Activated CD4-positive, alpha-beta T cell treated with anti-CD3 and anti-CD28 coated beads, Interleukin-2, amount 50 U/mL, for 48 hours (primary cell): ENCODE measurements at regions not wholly inside any gene's neighbourhood (a gene's known extent, or its start where the extent isn't known, plus 50 kb on each side); places are given as distances from the start of the nearest gene placed in this dataset.
"Not testable (repeated sequence)": the region's sequence is repeated elsewhere in the genome, so short reads cannot be mapped to it uniquely, and the experiment has no call there.

Experiments used
- DNase-seq, 2 experiments: peaks; one replicate each; pipeline ENCODE4 v3.0.0-alpha.2; 2020

- peak; percentile 1 to 4 for DNase-seq
These were observed 451.7 kb downstream of the EFNB2 start for GRCh38 chr13:106083620-106084350.

GRCh38 chr13:106081221-106081620, 454.2 kb downstream of the EFNB2 start:
- DNase-seq = not testable (repeated sequence)

- DNase-seq = no peak
These were observed 457.3 kb downstream of the EFNB2 start for GRCh38 chr13:106078191-106078590.

GRCh38 chr13:106077017-106077416, 458.4 kb downstream of the EFNB2 start:
- DNase-seq = no peak

- DNase-seq = no peak
These were observed 463.4 kb downstream of the EFNB2 start for GRCh38 chr13:106072014-106072413.

- DNase-seq = no peak
These were observed 471.7 kb downstream of the EFNB2 start for GRCh38 chr13:106063591-106064313.

GRCh38 chr13:106061781-106062180, 473.7 kb downstream of the EFNB2 start:
- no peak for DNase-seq

- no peak for DNase-seq
These were observed 478.6 kb downstream of the EFNB2 start for GRCh38 chr13:106056851-106057250.

GRCh38 chr13:106052200-106052767, 483.2 kb downstream of the EFNB2 start:
- DNase-seq = no peak

GRCh38 chr13:106049171-106049570, 486.3 kb downstream of the EFNB2 start:
- no peak for DNase-seq

GRCh38 chr13:106048386-106048785, 487.1 kb downstream of the EFNB2 start:
- DNase-seq = no peak

- DNase-seq = no peak
These were observed 487.6 kb downstream of the EFNB2 start for GRCh38 chr13:106047859-106048258.

GRCh38 chr13:106042996-106043581, 492.4 kb downstream of the EFNB2 start:
- DNase-seq = no peak

- DNase-seq = no peak
These were observed 494.0 kb downstream of the EFNB2 start for GRCh38 chr13:106041445-106041844.

GRCh38 chr13:106038752-106039151, 496.7 kb downstream of the EFNB2 start:
- DNase-seq = no peak

GRCh38 chr13:106036870-106037269, 498.6 kb downstream of the EFNB2 start:
- DNase-seq = no peak

- no peak for DNase-seq
These were observed 501.3 kb downstream of the EFNB2 start for GRCh38 chr13:106034201-106034600.

GRCh38 chr13:106033659-106034058, 501.8 kb downstream of the EFNB2 start:
- no peak for DNase-seq

- DNase-seq = no peak
These were observed 503.0 kb downstream of the EFNB2 start for GRCh38 chr13:106032441-106032840.

GRCh38 chr13:106029676-106030290, 505.7 kb downstream of the EFNB2 start:
- no peak for DNase-seq

GRCh38 chr13:106028911-106029310, 506.6 kb downstream of the EFNB2 start:
- no peak for DNase-seq

- DNase-seq = no peak
These were observed 523.9 kb downstream of the EFNB2 start for GRCh38 chr13:106011600-106011999.

GRCh38 chr13:106010836-106011235, 524.6 kb downstream of the EFNB2 start:
- DNase-seq = no peak
